GM19238 (cell line): ENCODE measurements at regions not wholly inside any gene's neighbourhood (a gene's known extent, or its start where the extent isn't known, plus 50 kb on each side); places are given as distances from the start of the nearest gene placed in this dataset.

Experiments
- DNase-seq: peaks from one replicate; pipeline ENCODE4 v3.0.0; 2011; ENCODE audit warnings: low spot score; ENCODE audit not compliant: insufficient read length

- DNase-seq, result no peak
Measured at GRCh38 chr12:67370979-67371378, 101.8 kb downstream of the CAND1 start.

- no peak for DNase-seq
Measured at GRCh38 chr12:67377021-67377420, 107.9 kb downstream of the CAND1 start.

GRCh38 chr12:67377541-67377940 lies 108.4 kb downstream of the CAND1 start:
- no peak for DNase-seq

GRCh38 chr12:67382241-67382871 lies 113.2 kb downstream of the CAND1 start:
- DNase-seq, result no peak

- no peak for DNase-seq
Measured at GRCh38 chr12:67386869-67387565, 117.9 kb downstream of the CAND1 start.

GRCh38 chr12:67388331-67389138 lies 119.4 kb downstream of the CAND1 start:
- DNase-seq, result no peak

GRCh38 chr12:67390273-67390672 lies 121.1 kb downstream of the CAND1 start:
- DNase-seq, result no peak

- DNase-seq, result no peak
Measured at GRCh38 chr12:67391034-67391433, 121.9 kb downstream of the CAND1 start.

GRCh38 chr12:67391656-67392055 lies 122.5 kb downstream of the CAND1 start:
- DNase-seq, result no peak

GRCh38 chr12:67394550-67394949 lies 125.4 kb downstream of the CAND1 start:
- no peak for DNase-seq

GRCh38 chr12:67400742-67401141 lies 131.6 kb downstream of the CAND1 start:
- no peak for DNase-seq

GRCh38 chr12:67410246-67410645 lies 141.1 kb downstream of the CAND1 start:
- DNase-seq, result no peak

- DNase-seq, result no peak
Measured at GRCh38 chr12:67410667-67411067, 141.5 kb downstream of the CAND1 start.

- no peak for DNase-seq
Measured at GRCh38 chr12:67411562-67411961, 142.4 kb downstream of the CAND1 start.

- DNase-seq, result no peak
Measured at GRCh38 chr12:67413577-67413976, 144.4 kb downstream of the CAND1 start.

GRCh38 chr12:67414011-67414715 lies 145.0 kb downstream of the CAND1 start:
- DNase-seq, result no peak

- no peak for DNase-seq
Measured at GRCh38 chr12:67415473-67415872, 146.3 kb downstream of the CAND1 start.

- no peak for DNase-seq
Measured at GRCh38 chr12:67419810-67420209, 150.7 kb downstream of the CAND1 start.

- DNase-seq, result no peak
Measured at GRCh38 chr12:67420506-67420905, 151.3 kb downstream of the CAND1 start.

- no peak for DNase-seq
Measured at GRCh38 chr12:67422081-67422480, 152.9 kb downstream of the CAND1 start.

- DNase-seq, result no peak
Measured at GRCh38 chr12:67424784-67425183, 155.6 kb downstream of the CAND1 start.

GRCh38 chr12:67425394-67425793 lies 156.2 kb downstream of the CAND1 start:
- no peak for DNase-seq
